ENCODE measurements at regions not wholly inside any gene's neighbourhood (a gene's known extent, or its start where the extent isn't known, plus 50 kb on each side); places are given as distances from the start of the nearest gene placed in this dataset.

DNA sequence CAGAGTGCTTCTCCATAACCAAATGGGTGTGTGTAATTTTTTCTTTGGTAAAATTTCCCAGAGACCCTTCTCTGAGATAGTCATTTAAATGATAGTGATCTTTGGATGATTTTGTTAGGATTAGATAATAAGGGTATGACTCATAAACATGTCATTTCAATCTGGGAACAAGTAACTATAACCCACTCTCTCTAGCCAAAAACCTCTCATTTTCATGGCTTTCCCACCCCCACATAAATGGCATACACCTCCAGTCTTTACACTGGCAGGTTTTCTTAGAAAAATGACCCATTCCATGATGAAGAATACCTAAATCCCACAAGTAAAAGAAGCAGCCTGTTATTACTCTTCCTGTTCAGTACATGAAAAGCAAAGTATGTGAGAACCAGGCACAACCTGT, 572.0 kb upstream of the ZEB2 start:
- no peaks in the 10 kb centered on the region for H3K27me3 ChIP-seq
- H3K9me3 ChIP-seq, result no peaks in the 10 kb centered on the region
- H3K4me1 ChIP-seq, result no peaks in the 10 kb centered on the region
- no peak for DNase-seq
- H3K27ac ChIP-seq, result no peak overlapping the region
- intact Hi-C loops (cut with DNase I; ENCODE audit: low total_unique reads), result no loop called here
- H3K36me3 ChIP-seq (ENCODE audit: low read depth, missing control alignments), result no peaks in the 10 kb centered on the region
- no peak overlapping the region for H3K4me3 ChIP-seq
- TF ChIP-seq, protein P1, sequence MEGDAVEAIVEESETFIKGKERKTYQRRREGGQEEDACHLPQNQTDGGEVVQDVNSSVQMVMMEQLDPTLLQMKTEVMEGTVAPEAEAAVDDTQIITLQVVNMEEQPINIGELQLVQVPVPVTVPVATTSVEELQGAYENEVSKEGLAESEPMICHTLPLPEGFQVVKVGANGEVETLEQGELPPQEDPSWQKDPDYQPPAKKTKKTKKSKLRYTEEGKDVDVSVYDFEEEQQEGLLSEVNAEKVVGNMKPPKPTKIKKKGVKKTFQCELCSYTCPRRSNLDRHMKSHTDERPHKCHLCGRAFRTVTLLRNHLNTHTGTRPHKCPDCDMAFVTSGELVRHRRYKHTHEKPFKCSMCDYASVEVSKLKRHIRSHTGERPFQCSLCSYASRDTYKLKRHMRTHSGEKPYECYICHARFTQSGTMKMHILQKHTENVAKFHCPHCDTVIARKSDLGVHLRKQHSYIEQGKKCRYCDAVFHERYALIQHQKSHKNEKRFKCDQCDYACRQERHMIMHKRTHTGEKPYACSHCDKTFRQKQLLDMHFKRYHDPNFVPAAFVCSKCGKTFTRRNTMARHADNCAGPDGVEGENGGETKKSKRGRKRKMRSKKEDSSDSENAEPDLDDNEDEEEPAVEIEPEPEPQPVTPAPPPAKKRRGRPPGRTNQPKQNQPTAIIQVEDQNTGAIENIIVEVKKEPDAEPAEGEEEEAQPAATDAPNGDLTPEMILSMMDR (IDR thresholded peaks at IDR 0.05), result no peak
- TF ChIP-seq POLR2A (IDR thresholded peaks at IDR 0.05), result no peak

DNA sequence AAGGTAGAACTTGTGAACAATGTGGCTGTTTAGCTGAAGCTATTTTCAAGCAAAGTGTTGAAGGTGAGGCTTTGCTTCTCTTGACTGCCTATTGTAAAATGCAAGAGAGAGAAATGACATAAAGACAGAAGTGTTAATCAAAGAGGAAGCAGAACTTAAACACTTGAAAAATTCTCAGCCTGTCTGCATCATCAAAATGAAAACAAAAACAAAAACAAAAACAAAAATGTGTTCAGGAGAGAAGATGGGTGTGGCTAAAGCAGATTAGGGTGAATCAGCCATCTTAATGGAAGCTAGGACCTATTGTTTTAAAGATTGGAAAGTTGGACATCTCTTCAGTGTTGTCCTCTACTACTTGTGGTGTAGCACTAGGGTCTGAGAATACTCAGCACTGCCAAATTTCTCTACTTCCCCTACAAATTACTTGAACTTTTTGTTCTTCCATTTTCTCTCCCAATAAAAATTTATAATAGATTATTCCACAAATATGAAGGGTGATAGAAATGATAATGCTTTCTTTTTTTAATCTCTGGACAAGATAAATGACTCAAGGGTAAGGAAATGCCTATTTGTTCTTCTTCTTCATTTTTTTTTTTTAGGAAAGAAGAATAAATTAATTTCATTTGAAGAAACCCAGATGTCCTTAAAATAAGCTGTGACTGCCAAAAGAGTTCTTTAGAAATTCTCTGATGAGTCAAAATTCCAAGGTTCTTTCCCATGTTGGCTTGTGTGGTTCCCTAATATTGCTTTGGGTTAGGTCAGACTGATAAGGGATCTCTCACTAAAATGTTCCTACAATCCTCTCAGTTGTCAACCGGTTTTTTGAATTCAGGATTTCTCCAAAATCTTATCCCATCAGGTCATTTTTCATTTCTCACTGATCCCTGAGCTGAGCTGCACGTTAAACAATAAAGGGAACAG, 571.2 kb upstream of the ZEB2 start:
- Histone ChIP-seq H3K4me1 (no peaks in the 10 kb centered on the region), H3K27me3 (no peaks in the 10 kb centered on the region), H3K27ac (no peak overlapping the region), H3K4me3 (no peak overlapping the region), H3K9me3 (no peaks in the 10 kb centered on the region), H3K36me3 (ENCODE audit: low read depth, missing control alignments) (no peaks in the 10 kb centered on the region)
- no peak for TF ChIP-seq POLR2A (IDR thresholded peaks at IDR 0.05)
- TF ChIP-seq, protein P1 (IDR thresholded peaks at IDR 0.05), result no peak
- no peak for DNase-seq
- intact Hi-C loops (cut with DNase I; ENCODE audit: low total_unique reads), result no loop called here
- WGBS, 2 donors, result 60 to 63% methylated on average over 2 of the region's 2 CpGs

DNA sequence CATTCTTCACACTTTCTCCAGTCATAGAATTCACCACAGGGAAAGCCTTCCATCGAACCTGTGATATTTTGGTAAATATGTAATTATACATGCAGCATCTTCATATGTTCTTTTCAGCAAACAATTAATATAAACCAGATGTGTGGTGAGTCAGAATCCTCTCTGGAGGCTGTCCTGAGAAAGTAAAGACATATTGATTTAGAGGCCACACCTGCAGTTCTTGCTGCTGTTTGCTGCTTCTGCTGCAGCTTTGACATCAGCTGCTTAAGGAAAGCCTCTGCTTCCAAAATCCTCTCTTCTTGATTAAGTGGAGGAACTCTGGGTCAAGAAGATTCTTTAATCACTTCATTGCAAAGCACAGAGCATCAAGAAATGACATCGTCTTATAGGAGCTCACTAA, 568.8 kb upstream of the ZEB2 start:
- no peak for DNase-seq
- WGBS, 2 donors, result 84 to 85% methylated on average over 2 of the region's 2 CpGs
- no peaks in the 10 kb centered on the region for H3K9me3 ChIP-seq
- no peaks in the 10 kb centered on the region for H3K36me3 ChIP-seq (ENCODE audit: low read depth, missing control alignments)
- no peak for TF ChIP-seq POLR2A (IDR thresholded peaks at IDR 0.05)
- TF ChIP-seq, protein P1 (IDR thresholded peaks at IDR 0.05), result no peak
- H3K4me1 ChIP-seq, result no peaks in the 10 kb centered on the region
- no peak overlapping the region for H3K27ac ChIP-seq
- intact Hi-C loops (cut with DNase I; ENCODE audit: low total_unique reads), result no loop called here
- H3K4me3 ChIP-seq, result no peak overlapping the region
- H3K27me3 ChIP-seq, result no peaks in the 10 kb centered on the region

DNA sequence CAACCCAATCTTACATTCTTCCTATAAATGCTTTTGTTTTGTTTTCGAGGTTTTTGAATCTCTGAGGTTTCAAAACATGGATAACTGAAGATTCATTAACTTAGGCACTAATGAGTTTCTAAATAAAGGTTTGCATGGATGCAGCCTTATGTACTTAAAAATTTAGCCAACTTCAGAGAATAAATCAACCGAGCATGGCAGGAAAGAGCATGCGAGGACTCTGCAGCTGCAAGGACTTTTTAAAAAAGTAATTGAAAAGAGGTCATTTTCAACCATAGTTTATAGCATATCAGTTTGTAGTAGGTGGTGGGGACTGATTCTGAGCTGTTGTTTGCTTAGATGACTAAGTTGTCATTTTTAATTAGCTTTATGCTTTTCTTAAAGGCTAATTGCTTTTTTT, 567.0 kb upstream of the ZEB2 start:
- 58 to 65% methylated on average over 3 of the region's 3 CpGs for WGBS, 2 donors
- Histone ChIP-seq H3K9me3 (no peaks in the 10 kb centered on the region), H3K4me1 (no peaks in the 10 kb centered on the region), H3K27ac (no peak overlapping the region), H3K36me3 (ENCODE audit: low read depth, missing control alignments) (no peaks in the 10 kb centered on the region), H3K27me3 (no peaks in the 10 kb centered on the region), H3K4me3 (no peak overlapping the region)
- TF ChIP-seq, protein P1 (IDR thresholded peaks at IDR 0.05), result no peak
- no peak for TF ChIP-seq POLR2A (IDR thresholded peaks at IDR 0.05)
- DNase-seq, result no peak
- intact Hi-C loops (cut with DNase I; ENCODE audit: low total_unique reads), result no loop called here

DNA sequence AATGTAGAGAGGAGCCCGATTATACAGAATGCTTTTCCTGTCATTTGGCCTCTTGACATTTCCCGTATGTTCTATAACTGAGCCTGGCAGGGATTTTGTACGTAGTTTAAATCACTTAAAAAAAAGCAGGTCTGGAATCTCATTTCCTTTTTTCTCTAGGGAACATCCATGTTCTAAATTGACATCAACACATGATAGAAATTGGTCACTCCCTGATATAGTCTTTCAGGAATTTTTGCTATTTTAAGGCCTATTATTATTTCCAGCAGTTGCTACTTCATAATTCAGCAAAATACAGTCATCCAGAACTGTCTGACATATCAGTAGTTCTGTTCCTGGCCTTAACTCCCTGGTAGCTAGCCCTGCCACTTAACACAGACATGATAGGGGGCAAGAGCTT, 565.7 kb upstream of the ZEB2 start:
- Histone ChIP-seq H3K4me3 (no peak overlapping the region), H3K36me3 (ENCODE audit: low read depth, missing control alignments) (no peaks in the 10 kb centered on the region), H3K27ac (no peak overlapping the region), H3K9me3 (no peaks in the 10 kb centered on the region), H3K4me1 (no peaks in the 10 kb centered on the region), H3K27me3 (no peaks in the 10 kb centered on the region)
- 67 to 68% methylated on average over 3 of the region's 3 CpGs for WGBS, 2 donors
- intact Hi-C loops (cut with DNase I; ENCODE audit: low total_unique reads), result no loop called here
- TF ChIP-seq, protein P1 (IDR thresholded peaks at IDR 0.05), result no peak
- no peak for TF ChIP-seq POLR2A (IDR thresholded peaks at IDR 0.05)
- DNase-seq, result no peak

Measured in testis (tissue), 2 donors.